HEK293T (cell line): ENCODE measurements at regions not wholly inside any gene's neighbourhood (a gene's known extent, or its start where the extent isn't known, plus 50 kb on each side); places are given as distances from the start of the nearest gene placed in this dataset.
"Not testable (repeated sequence)": the region's sequence is repeated elsewhere in the genome, so short reads cannot be mapped to it uniquely, and the experiment has no call there.

Source experiments
- ARNT ChIP-seq: fragments of 450-650 bp; IDR thresholded peaks from 2 replicates; pipeline ENCODE4 v1.6.1; 2017; ENCODE audit warnings: mild to moderate bottlenecking
- BHLHE40 ChIP-seq: fragments of 450-650 bp; IDR thresholded peaks from 2 replicates; pipeline ENCODE4 v1.6.1; 2016; ENCODE audit warnings: mild to moderate bottlenecking, moderate library complexity, borderline replicate concordance
- CTBP1 ChIP-seq: fragments of 450-650 bp; IDR thresholded peaks from 2 replicates; pipeline ENCODE4 v1.6.1; 2016; ENCODE audit warnings: borderline replicate concordance
- FOXA1 ChIP-seq: fragments of 450-650 bp; IDR thresholded peaks from 2 replicates; pipeline ENCODE4 v1.6.1; 2016; ENCODE audit warnings: mild to moderate bottlenecking
- FOXK2 ChIP-seq: fragments of 450-650 bp; IDR thresholded peaks from 2 replicates; pipeline ENCODE4 v1.6.1; 2016; ENCODE audit warnings: mild to moderate bottlenecking
- HDGF ChIP-seq: fragments of 450-650 bp; IDR thresholded peaks from 2 replicates; pipeline ENCODE4 v1.6.1; 2017; ENCODE audit warnings: antibody characterized with exemption, borderline replicate concordance
- L3MBTL2 ChIP-seq: fragments of 450-650 bp; conservative IDR thresholded peaks from 2 replicates; pipeline ENCODE4 v1.6.1; 2016; ENCODE audit warnings: mild to moderate bottlenecking
- SP1 ChIP-seq: fragments of 450-650 bp; IDR thresholded peaks from 2 replicates; pipeline ENCODE4 v1.6.1; 2017
- SUZ12 ChIP-seq: fragments of 450-650 bp; IDR thresholded peaks from 2 replicates; pipeline ENCODE4 v1.6.1; 2016; ENCODE audit warnings: mild to moderate bottlenecking

DNA sequence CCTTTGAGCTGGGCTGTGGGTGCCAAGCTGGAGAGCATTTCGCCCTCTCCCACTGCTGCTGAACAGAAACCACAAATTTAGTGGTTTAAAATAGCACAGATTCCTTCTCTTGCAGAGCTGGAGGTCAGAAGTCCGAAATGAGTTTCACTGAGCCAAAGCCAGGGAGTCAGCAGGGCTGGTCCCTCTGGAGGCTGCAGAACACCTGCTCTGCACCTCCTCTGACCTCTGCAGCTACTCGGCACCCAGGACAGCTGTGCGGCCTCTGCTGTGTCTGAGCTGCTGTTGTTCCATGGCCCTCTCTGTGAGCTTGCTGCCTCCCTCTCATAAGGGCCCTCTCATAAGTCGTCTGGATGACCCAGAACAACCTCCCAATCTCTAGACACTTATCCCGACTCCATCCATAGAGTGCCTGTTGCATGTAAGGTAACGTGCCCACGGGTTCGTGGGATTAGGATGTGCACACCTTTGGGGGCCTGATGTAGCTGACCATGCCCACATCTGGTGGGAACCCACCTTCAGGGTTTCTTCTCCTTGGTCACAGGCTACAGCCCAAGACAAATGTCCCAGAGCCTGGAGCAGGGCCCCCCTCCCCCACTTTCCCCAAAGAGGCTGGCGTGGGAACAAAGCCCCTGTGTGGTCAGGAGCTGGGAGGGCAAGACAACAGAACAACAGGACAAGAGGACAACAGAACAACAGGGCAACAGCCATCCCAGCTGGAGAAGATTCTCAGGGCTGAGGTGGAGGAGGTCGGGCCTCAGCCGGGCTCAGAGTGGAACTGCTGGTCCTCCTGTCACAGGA, 177.2 kb downstream of the LMLN start:
- TF ChIP-seq SP1, HDGF, BHLHE40, ARNT, FOXA1, SUZ12, FOXK2, CTBP1, L3MBTL2: not testable (repeated sequence)
